Hematopoietic multipotent progenitor cell treated with erythropoietin and hydrocortisone succinate and interleukin-3 and kit ligand, for 17 days (in vitro differentiated cells): ENCODE measurements at regions not wholly inside any gene's neighbourhood (a gene's known extent, or its start where the extent isn't known, plus 50 kb on each side); places are given as distances from the start of the nearest gene placed in this dataset.
"Not testable (repeated sequence)": the region's sequence is repeated elsewhere in the genome, so short reads cannot be mapped to it uniquely, and the experiment has no call there.

ENCODE experiments used
- DNase-seq: peaks from one replicate; pipeline ENCODE4 v3.0.0-alpha.2; 2015; ENCODE audit warnings: low spot score

- DNase-seq = not testable (repeated sequence)
Observed at GRCh38 chr2:90226465-90227072, 1535.1 kb downstream of the RPIA start.

GRCh38 chr2:90231199-90231598 lies 1539.7 kb downstream of the RPIA start:
- DNase-seq = not testable (repeated sequence)

- DNase-seq = not testable (repeated sequence)
Observed at GRCh38 chr2:90235452-90235851, 1544.0 kb downstream of the RPIA start.

GRCh38 chr2:90237923-90238361 lies 1546.5 kb downstream of the RPIA start:
- not testable (repeated sequence) for DNase-seq

GRCh38 chr2:90238505-90239230 lies 1547.2 kb downstream of the RPIA start:
- not testable (repeated sequence) for DNase-seq

GRCh38 chr2:90239769-90240168 lies 1548.3 kb downstream of the RPIA start:
- DNase-seq = not testable (repeated sequence)

GRCh38 chr2:90244902-90245765 lies 1553.7 kb downstream of the RPIA start:
- DNase-seq = not testable (repeated sequence)

GRCh38 chr2:90248400-90248799 lies 1556.9 kb downstream of the RPIA start:
- DNase-seq = not testable (repeated sequence)

GRCh38 chr2:90250350-90250749 lies 1558.9 kb downstream of the RPIA start:
- not testable (repeated sequence) for DNase-seq

- not testable (repeated sequence) for DNase-seq
Observed at GRCh38 chr2:90251576-90251975, 1560.1 kb downstream of the RPIA start.

- DNase-seq = not testable (repeated sequence)
Observed at GRCh38 chr2:90253306-90253705, 1561.8 kb downstream of the RPIA start.

- DNase-seq = not testable (repeated sequence)
Observed at GRCh38 chr2:90266888-90267287, 1575.4 kb downstream of the RPIA start.

GRCh38 chr2:90287751-90288150 lies 1596.3 kb downstream of the RPIA start:
- DNase-seq = not testable (repeated sequence)

- not testable (repeated sequence) for DNase-seq
Observed at GRCh38 chr2:90288396-90288795, 1596.9 kb downstream of the RPIA start.

GRCh38 chr2:90289291-90289980 lies 1598.0 kb downstream of the RPIA start:
- not testable (repeated sequence) for DNase-seq

GRCh38 chr2:90290701-90291100 lies 1599.2 kb downstream of the RPIA start:
- DNase-seq = not testable (repeated sequence)

GRCh38 chr2:90291168-90291883 lies 1599.9 kb downstream of the RPIA start:
- DNase-seq = not testable (repeated sequence)

GRCh38 chr2:90291934-90292333 lies 1600.5 kb downstream of the RPIA start:
- not testable (repeated sequence) for DNase-seq

GRCh38 chr2:90292451-90292850 lies 1601.0 kb downstream of the RPIA start:
- not testable (repeated sequence) for DNase-seq

GRCh38 chr2:90293224-90293623 lies 1601.8 kb downstream of the RPIA start:
- not testable (repeated sequence) for DNase-seq

- not testable (repeated sequence) for DNase-seq
Observed at GRCh38 chr2:90293806-90294205, 1602.3 kb downstream of the RPIA start.
